ENCODE measurements at regions not wholly inside any gene's neighbourhood (a gene's known extent, or its start where the extent isn't known, plus 50 kb on each side); places are given as distances from the start of the nearest gene placed in this dataset.

DNA sequence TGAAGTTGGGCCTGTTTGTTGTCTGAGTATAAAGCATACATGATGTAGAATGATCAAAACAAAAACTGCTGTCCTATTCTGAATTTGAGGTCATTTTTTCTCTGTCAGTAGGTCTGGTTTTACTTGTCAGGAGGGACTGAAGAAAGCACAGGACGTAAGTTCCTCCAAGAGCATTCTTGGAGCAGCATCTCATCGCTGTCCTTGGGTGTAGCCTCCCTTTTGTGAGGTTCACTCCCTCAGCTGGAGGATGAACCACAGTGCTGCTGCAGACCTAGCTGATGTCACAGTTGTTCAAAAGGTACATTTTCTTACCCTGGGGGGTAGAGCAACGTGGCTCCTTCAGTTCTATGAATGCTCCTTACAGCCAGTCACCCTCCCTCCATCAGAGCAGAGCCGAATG lies 490.0 kb upstream of the TBL1XR1 start:
- POLR2A ChIA-PET (ENCODE audit: low non-redundant PET) = no interaction called here
- CTCF ChIA-PET = no interaction called here
- H3K27ac ChIP-seq = no peak overlapping the region
- TF ChIP-seq, protein P1, sequence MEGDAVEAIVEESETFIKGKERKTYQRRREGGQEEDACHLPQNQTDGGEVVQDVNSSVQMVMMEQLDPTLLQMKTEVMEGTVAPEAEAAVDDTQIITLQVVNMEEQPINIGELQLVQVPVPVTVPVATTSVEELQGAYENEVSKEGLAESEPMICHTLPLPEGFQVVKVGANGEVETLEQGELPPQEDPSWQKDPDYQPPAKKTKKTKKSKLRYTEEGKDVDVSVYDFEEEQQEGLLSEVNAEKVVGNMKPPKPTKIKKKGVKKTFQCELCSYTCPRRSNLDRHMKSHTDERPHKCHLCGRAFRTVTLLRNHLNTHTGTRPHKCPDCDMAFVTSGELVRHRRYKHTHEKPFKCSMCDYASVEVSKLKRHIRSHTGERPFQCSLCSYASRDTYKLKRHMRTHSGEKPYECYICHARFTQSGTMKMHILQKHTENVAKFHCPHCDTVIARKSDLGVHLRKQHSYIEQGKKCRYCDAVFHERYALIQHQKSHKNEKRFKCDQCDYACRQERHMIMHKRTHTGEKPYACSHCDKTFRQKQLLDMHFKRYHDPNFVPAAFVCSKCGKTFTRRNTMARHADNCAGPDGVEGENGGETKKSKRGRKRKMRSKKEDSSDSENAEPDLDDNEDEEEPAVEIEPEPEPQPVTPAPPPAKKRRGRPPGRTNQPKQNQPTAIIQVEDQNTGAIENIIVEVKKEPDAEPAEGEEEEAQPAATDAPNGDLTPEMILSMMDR (conservative IDR thresholded peaks at IDR 0.05; ENCODE audit: low read depth) = no peak
- DNase-seq (ENCODE audit: low spot score) = no peak

DNA sequence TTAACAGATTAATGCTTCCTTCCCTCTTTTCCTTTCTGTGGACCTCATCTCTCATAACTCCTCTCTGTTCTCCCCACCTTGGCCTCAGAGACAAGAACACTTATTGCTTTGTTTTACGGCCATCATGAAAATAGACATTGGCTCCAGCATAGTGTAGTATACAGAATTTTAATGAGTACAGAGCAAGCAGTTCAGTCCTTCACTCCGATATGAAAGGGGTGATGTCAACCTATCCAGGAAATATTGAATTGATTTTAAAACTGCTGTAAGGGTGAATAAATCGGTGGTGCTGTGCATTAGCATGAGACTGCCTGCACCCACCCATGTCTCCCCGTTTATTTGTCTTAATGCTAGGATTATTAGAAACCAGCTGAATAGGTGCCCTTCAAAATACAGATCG lies 490.9 kb upstream of the TBL1XR1 start:
- no peak overlapping the region for H3K27ac ChIP-seq
- DNase-seq (ENCODE audit: low spot score) = no peak
- TF ChIP-seq, protein P1 (conservative IDR thresholded peaks at IDR 0.05; ENCODE audit: low read depth) = no peak
- ChIA-PET POLR2A (ENCODE audit: low non-redundant PET) (no interaction called here), CTCF (interaction anchor here (0.7 to 1.1 kb wide), 2 partner anchors 18 to 890 kb away, joined by 3 read pairs; no protein-coding TSS in a partner anchor)

GRCh38 chr3:177689077-177689476 lies 491.8 kb upstream of the TBL1XR1 start:
- ChIA-PET POLR2A (ENCODE audit: low non-redundant PET) (interaction anchor here (0.7 kb wide), 1 partner anchor 246 kb away, joined by 6 read pairs; no protein-coding TSS in a partner anchor), CTCF (interaction anchor here (1.1 kb wide), 1 partner anchor 17 kb away, joined by 3 read pairs; no protein-coding TSS in a partner anchor)
- TF ChIP-seq, protein P1 (conservative IDR thresholded peaks at IDR 0.05; ENCODE audit: low read depth) = no peak
- DNase-seq (ENCODE audit: low spot score) = no peak
- no peak overlapping the region for H3K27ac ChIP-seq

- ChIA-PET CTCF (no interaction called here), POLR2A (ENCODE audit: low non-redundant PET) (no interaction called here)
- DNase-seq (ENCODE audit: low spot score) = no peak
- TF ChIP-seq, protein P1 (conservative IDR thresholded peaks at IDR 0.05; ENCODE audit: low read depth) = no peak
- no peak overlapping the region for H3K27ac ChIP-seq
These were observed 492.6 kb upstream of the TBL1XR1 start for GRCh38 chr3:177689869-177690268.

GRCh38 chr3:177690306-177690705 lies 493.0 kb upstream of the TBL1XR1 start:
- POLR2A ChIA-PET (ENCODE audit: low non-redundant PET) = no interaction called here
- TF ChIP-seq, protein P1 (conservative IDR thresholded peaks at IDR 0.05; ENCODE audit: low read depth) = no peak
- CTCF ChIA-PET = no interaction called here
- no peak overlapping the region for H3K27ac ChIP-seq
- no peak for DNase-seq (ENCODE audit: low spot score)

DNA sequence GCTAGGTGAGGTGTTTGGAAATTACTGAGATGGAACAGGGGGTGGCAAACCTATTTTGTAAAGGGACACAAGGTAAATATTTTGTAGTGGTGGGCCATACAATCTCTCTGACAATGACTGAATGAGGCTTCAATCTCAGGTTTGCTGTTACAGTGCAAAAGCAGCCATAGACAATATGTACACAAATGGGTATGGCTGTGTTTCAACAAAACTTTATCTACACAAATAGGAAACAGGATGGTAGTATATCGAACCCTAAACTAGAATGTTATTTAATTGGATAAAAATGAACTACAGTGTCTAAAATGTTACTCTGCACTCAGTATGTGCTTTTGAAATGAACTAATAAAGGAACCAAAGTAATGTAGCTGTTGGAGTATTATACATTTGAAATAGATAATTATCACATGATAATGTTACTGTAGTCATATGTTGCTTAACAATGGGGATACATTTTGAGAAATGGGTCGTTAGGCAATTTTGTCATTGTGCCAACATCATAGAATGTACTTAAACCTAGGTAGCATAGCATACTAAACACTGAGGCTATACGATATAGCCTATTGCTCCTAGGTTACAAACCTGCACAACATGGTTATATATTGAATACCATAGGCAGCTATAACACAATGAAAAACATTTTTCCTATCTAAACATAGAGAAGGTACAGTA lies 495.2 kb upstream of the TBL1XR1 start:
- TF ChIP-seq, protein P1 (conservative IDR thresholded peaks at IDR 0.05; ENCODE audit: low read depth) = no peak
- no peak overlapping the region for H3K27ac ChIP-seq
- CTCF ChIA-PET = no interaction called here
- POLR2A ChIA-PET (ENCODE audit: low non-redundant PET) = no interaction called here
- no peak for DNase-seq (ENCODE audit: low spot score)

Measured in RWPE1 (cell line).